ENCODE measurements at regions not wholly inside any gene's neighbourhood (a gene's known extent, or its start where the extent isn't known, plus 50 kb on each side); places are given as distances from the start of the nearest gene placed in this dataset.
"Not testable (repeated sequence)": the region's sequence is repeated elsewhere in the genome, so short reads cannot be mapped to it uniquely, and the experiment has no call there.

- no peaks in the 10 kb centered on the region for H3K79me2 ChIP-seq
- WGBS (ENCODE audit: low lambda C conversion rate, missing lambda C conversion rate), result 86% methylated on average over 1 of the region's 1 CpG
Measured at GRCh38 chr7:145104400-145104799, 268.5 kb upstream of the TPK1 start.

GRCh38 chr7:145102199-145102598 is 266.3 kb upstream of the TPK1 start:
- not testable (repeated sequence) for H3K9me3 ChIP-seq (ENCODE audit: low read depth); H3K4me3 ChIP-seq; H3K27me3 ChIP-seq; H3K27ac ChIP-seq; DNase-seq (ENCODE audit: low spot score); H3K9me2 ChIP-seq (replicated peaks; ENCODE audit: insufficient read depth); H3K4me2 ChIP-seq; H3K4me1 ChIP-seq (ENCODE audit: insufficient read depth); H2AFZ ChIP-seq; H4K20me1 ChIP-seq (ENCODE audit: insufficient read depth, poor library complexity, severe bottlenecking); H3K79me2 ChIP-seq; H3K36me3 ChIP-seq (replicated peaks; ENCODE audit: insufficient read depth, low read depth)
- 96% methylated on average over 10 of the region's 10 CpGs for WGBS (ENCODE audit: low lambda C conversion rate, missing lambda C conversion rate)

More at GRCh38 chr7:145104400-145104799, 268.5 kb upstream of the TPK1 start:
- no peaks in the 10 kb centered on the region for H3K9me2 ChIP-seq (replicated peaks; ENCODE audit: insufficient read depth)
- no peak overlapping the region for H3K4me2 ChIP-seq
- no peak overlapping the region for H3K4me3 ChIP-seq
- H2AFZ ChIP-seq, result no peak overlapping the region
- no peak overlapping the region for H3K27ac ChIP-seq
- no peaks in the 10 kb centered on the region for H4K20me1 ChIP-seq (ENCODE audit: insufficient read depth, poor library complexity, severe bottlenecking)
- DNase-seq (ENCODE audit: low spot score), result no peak
- no peaks in the 10 kb centered on the region for H3K27me3 ChIP-seq
- no peaks in the 10 kb centered on the region for H3K36me3 ChIP-seq (replicated peaks; ENCODE audit: insufficient read depth, low read depth)
- TF ChIP-seq, protein P1, sequence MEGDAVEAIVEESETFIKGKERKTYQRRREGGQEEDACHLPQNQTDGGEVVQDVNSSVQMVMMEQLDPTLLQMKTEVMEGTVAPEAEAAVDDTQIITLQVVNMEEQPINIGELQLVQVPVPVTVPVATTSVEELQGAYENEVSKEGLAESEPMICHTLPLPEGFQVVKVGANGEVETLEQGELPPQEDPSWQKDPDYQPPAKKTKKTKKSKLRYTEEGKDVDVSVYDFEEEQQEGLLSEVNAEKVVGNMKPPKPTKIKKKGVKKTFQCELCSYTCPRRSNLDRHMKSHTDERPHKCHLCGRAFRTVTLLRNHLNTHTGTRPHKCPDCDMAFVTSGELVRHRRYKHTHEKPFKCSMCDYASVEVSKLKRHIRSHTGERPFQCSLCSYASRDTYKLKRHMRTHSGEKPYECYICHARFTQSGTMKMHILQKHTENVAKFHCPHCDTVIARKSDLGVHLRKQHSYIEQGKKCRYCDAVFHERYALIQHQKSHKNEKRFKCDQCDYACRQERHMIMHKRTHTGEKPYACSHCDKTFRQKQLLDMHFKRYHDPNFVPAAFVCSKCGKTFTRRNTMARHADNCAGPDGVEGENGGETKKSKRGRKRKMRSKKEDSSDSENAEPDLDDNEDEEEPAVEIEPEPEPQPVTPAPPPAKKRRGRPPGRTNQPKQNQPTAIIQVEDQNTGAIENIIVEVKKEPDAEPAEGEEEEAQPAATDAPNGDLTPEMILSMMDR (IDR thresholded peaks at IDR 0.05; ENCODE audit: poor library complexity), result no peak
- TF ChIP-seq EZH2 (IDR thresholded peaks at IDR 0.05; ENCODE audit: borderline replicate concordance), result no peak
- no peak for TF ChIP-seq EZH2phosphoT487 (IDR thresholded peaks at IDR 0.05; ENCODE audit: low read depth, severe bottlenecking, unreplicated experiment)
- no peaks in the 10 kb centered on the region for H3K9me3 ChIP-seq (ENCODE audit: low read depth)
- no peaks in the 10 kb centered on the region for H3K4me1 ChIP-seq (ENCODE audit: insufficient read depth)

DNA sequence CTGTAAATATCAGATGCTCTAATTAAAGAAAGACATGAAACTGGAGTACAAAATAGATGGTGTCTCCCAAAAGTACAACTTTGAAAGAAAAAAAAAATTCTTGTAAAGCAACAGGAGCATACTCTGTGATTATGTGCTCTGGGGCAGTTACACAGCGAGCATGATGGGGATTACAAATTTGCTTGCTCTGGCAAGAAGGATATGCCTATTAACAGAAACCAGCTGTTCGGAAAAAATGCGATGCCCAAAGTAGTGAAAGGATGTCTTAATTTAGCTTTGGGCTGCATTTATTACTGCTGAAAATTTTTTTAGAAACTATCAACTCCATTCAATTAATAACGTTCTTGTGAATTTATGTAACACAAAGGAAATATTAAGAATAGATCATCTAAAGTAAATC is 256.9 kb upstream of the TPK1 start:
- Histone ChIP-seq H2AFZ (no peak overlapping the region), H4K20me1 (ENCODE audit: insufficient read depth, poor library complexity, severe bottlenecking) (no peaks in the 10 kb centered on the region), H3K27ac (no peak overlapping the region), H3K9me3 (ENCODE audit: low read depth) (no peaks in the 10 kb centered on the region), H3K4me1 (ENCODE audit: insufficient read depth) (no peaks in the 10 kb centered on the region), H3K36me3 (replicated peaks; ENCODE audit: insufficient read depth, low read depth) (no peaks in the 10 kb centered on the region), H3K79me2 (no peaks in the 10 kb centered on the region), H3K27me3 (no peaks in the 10 kb centered on the region), H3K4me2 (no peak overlapping the region), H3K9me2 (replicated peaks; ENCODE audit: insufficient read depth) (no peaks in the 10 kb centered on the region), H3K4me3 (no peak overlapping the region)
- TF ChIP-seq, protein P1 (IDR thresholded peaks at IDR 0.05; ENCODE audit: poor library complexity), result no peak
- TF ChIP-seq EZH2 (IDR thresholded peaks at IDR 0.05; ENCODE audit: borderline replicate concordance) (no peak), EZH2phosphoT487 (IDR thresholded peaks at IDR 0.05; ENCODE audit: low read depth, severe bottlenecking, unreplicated experiment) (no peak)
- DNase-seq (ENCODE audit: low spot score), result no peak
- 72% methylated on average over 4 of the region's 4 CpGs for WGBS (ENCODE audit: low lambda C conversion rate, missing lambda C conversion rate)

GRCh38 chr7:145088111-145088745 is 252.4 kb upstream of the TPK1 start:
- Histone ChIP-seq H4K20me1 (ENCODE audit: insufficient read depth, poor library complexity, severe bottlenecking) (no peaks in the 10 kb centered on the region), H3K4me3 (no peak overlapping the region), H3K27ac (no peak overlapping the region), H3K4me2 (no peak overlapping the region), H2AFZ (no peak overlapping the region), H3K79me2 (no peaks in the 10 kb centered on the region), H3K27me3 (no peaks in the 10 kb centered on the region), H3K9me2 (replicated peaks; ENCODE audit: insufficient read depth) (no peaks in the 10 kb centered on the region), H3K36me3 (replicated peaks; ENCODE audit: insufficient read depth, low read depth) (no peaks in the 10 kb centered on the region), H3K4me1 (ENCODE audit: insufficient read depth) (no peaks in the 10 kb centered on the region), H3K9me3 (ENCODE audit: low read depth) (no peaks in the 10 kb centered on the region)
- peak; percentile 21 for DNase-seq (ENCODE audit: low spot score)
- TF ChIP-seq EZH2phosphoT487 (IDR thresholded peaks at IDR 0.05; ENCODE audit: low read depth, severe bottlenecking, unreplicated experiment) (no peak), EZH2 (IDR thresholded peaks at IDR 0.05; ENCODE audit: borderline replicate concordance) (no peak)
- TF ChIP-seq, protein P1 (IDR thresholded peaks at IDR 0.05; ENCODE audit: poor library complexity), result no peak
- WGBS (ENCODE audit: low lambda C conversion rate, missing lambda C conversion rate), result 45% methylated on average over 3 of the region's 3 CpGs
